Effector memory CD8-positive, alpha-beta T cell (primary cell): ENCODE measurements at regions not wholly inside any gene's neighbourhood (a gene's known extent, or its start where the extent isn't known, plus 50 kb on each side); places are given as distances from the start of the nearest gene placed in this dataset.
"Not testable (repeated sequence)": the region's sequence is repeated elsewhere in the genome, so short reads cannot be mapped to it uniquely, and the experiment has no call there.

Source experiments
- ATAC-seq: fragments of 150-1000 bp; cut with Tn5 transposase; replicated peaks from 2 replicates; pipeline ENCODE4 v1.10.0; 2021; ENCODE audit warnings: mild to moderate bottlenecking, moderate library complexity
- DNase-seq, 3 experiments: peaks; one replicate each; pipeline ENCODE4 v3.0.0; 2021
- H3K27ac Mint-ChIP-seq, 2 donors: one replicate each; pipeline ENCODE4 v1.8.0; 2022; ENCODE audit warnings: mild to moderate bottlenecking in 2 of 2, mixed read lengths in 2 of 2, moderate library complexity in 2 of 2
- H3K27me3 Mint-ChIP-seq, 2 donors: one replicate each; pipeline ENCODE4 v1.8.0; 2022; ENCODE audit warnings: mixed read lengths in 2 of 2
- H3K36me3 Mint-ChIP-seq: one replicate; pipeline ENCODE4 v1.8.0; 2022; ENCODE audit warnings: mild to moderate bottlenecking, moderate library complexity, mixed read lengths; ENCODE audit not compliant: insufficient read depth
- H3K4me1 Mint-ChIP-seq, 2 donors: one replicate each; pipeline ENCODE4 v1.8.0; 2022; ENCODE audit warnings: low read depth in 2 of 2, mixed read lengths in 2 of 2
- H3K4me3 Mint-ChIP-seq, 2 donors: one replicate each; pipeline ENCODE4 v1.8.0; 2022; ENCODE audit warnings: mild to moderate bottlenecking in 2 of 2, mixed read lengths in 2 of 2, moderate library complexity in 2 of 2
- H3K9me3 Mint-ChIP-seq, 2 donors: one replicate each; pipeline ENCODE4 v1.8.0; 2022; ENCODE audit warnings: mixed read lengths in 2 of 2

GRCh38 chr11:44379141-44380008 lies 69.4 kb upstream of the ALX4 start:
- no peaks in the 10 kb centered on the region for H3K4me1 Mint-ChIP-seq
- H3K9me3 Mint-ChIP-seq, result no peaks in the 10 kb centered on the region
- H3K4me3 Mint-ChIP-seq, result no peak overlapping the region
- DNase-seq (no peak), ATAC-seq (no peak)
- no peak overlapping the region for H3K27ac Mint-ChIP-seq
- no peaks in the 10 kb centered on the region for H3K36me3 Mint-ChIP-seq
- H3K27me3 Mint-ChIP-seq, result peaks cover 28 to 67% of the 10 kb centered on the region in 2 donors

- no peak overlapping the region for H3K27ac Mint-ChIP-seq
- H3K4me3 Mint-ChIP-seq, result no peak overlapping the region
- DNase-seq (no peak), ATAC-seq (no peak)
- no peaks in the 10 kb centered on the region for H3K36me3 Mint-ChIP-seq
- peaks cover 33 to 70% of the 10 kb centered on the region in 2 donors for H3K27me3 Mint-ChIP-seq
- no peaks in the 10 kb centered on the region for H3K9me3 Mint-ChIP-seq
- H3K4me1 Mint-ChIP-seq, result no peaks in the 10 kb centered on the region
Measured at GRCh38 chr11:44380009-44380313, 70.0 kb upstream of the ALX4 start.

GRCh38 chr11:44380820-44381219 lies 70.9 kb upstream of the ALX4 start:
- H3K27me3 Mint-ChIP-seq, result peaks cover 40 to 77% of the 10 kb centered on the region in 2 donors
- H3K4me1 Mint-ChIP-seq, result no peaks in the 10 kb centered on the region

GRCh38 chr11:44381261-44381660 lies 71.3 kb upstream of the ALX4 start:
- H3K4me3 Mint-ChIP-seq, result no peak overlapping the region
- no peaks in the 10 kb centered on the region for H3K9me3 Mint-ChIP-seq
- DNase-seq, result no peak
- no peak overlapping the region for H3K27ac Mint-ChIP-seq
- H3K36me3 Mint-ChIP-seq, result no peaks in the 10 kb centered on the region
- ATAC-seq, result no peak
- H3K27me3 Mint-ChIP-seq, result peaks cover 36 to 73% of the 10 kb centered on the region in 2 donors
- H3K4me1 Mint-ChIP-seq, result no peaks in the 10 kb centered on the region

More at GRCh38 chr11:44380820-44381219, 70.9 kb upstream of the ALX4 start:
- no peak for DNase-seq
- Mint-ChIP-seq H3K27ac (no peak overlapping the region), H3K9me3 (no peaks in the 10 kb centered on the region), H3K36me3 (no peaks in the 10 kb centered on the region), H3K4me3 (no peak overlapping the region)
- ATAC-seq, result no peak

- Mint-ChIP-seq H3K4me3 (no peak overlapping the region), H3K27me3 (peaks cover 39 to 72% of the 10 kb centered on the region in 2 donors), H3K36me3 (no peaks in the 10 kb centered on the region), H3K27ac (peak overlapping the region in 1 of 2 donors; percentile 5), H3K4me1 (no peaks in the 10 kb centered on the region), H3K9me3 (no peaks in the 10 kb centered on the region)
- ATAC-seq (no peak), DNase-seq (no peak)
Measured at GRCh38 chr11:44382118-44382517, 72.2 kb upstream of the ALX4 start.

GRCh38 chr11:44382656-44383240 lies 72.8 kb upstream of the ALX4 start:
- Mint-ChIP-seq H3K36me3 (no peaks in the 10 kb centered on the region), H3K4me1 (no peaks in the 10 kb centered on the region), H3K4me3 (no peak overlapping the region), H3K27ac (peak overlapping the region in 1 of 2 donors; percentile 5), H3K27me3 (peaks cover 45 to 77% of the 10 kb centered on the region in 2 donors), H3K9me3 (no peaks in the 10 kb centered on the region)
- no peak for ATAC-seq
- no peak for DNase-seq

GRCh38 chr11:44383246-44383645 lies 73.3 kb upstream of the ALX4 start:
- ATAC-seq, result no peak
- Mint-ChIP-seq H3K4me3 (no peak overlapping the region), H3K9me3 (no peaks in the 10 kb centered on the region), H3K27ac (no peak overlapping the region), H3K4me1 (no peaks in the 10 kb centered on the region), H3K36me3 (no peaks in the 10 kb centered on the region), H3K27me3 (peaks cover 46 to 82% of the 10 kb centered on the region in 2 donors)
- DNase-seq, result no peak

- Mint-ChIP-seq H3K27me3 (peaks cover 40 to 64% of the 10 kb centered on the region in 2 donors), H3K9me3 (no peaks in the 10 kb centered on the region), H3K4me1 (peaks cover 0 to 4% of the 10 kb centered on the region in 2 donors), H3K27ac (no peak overlapping the region), H3K4me3 (no peak overlapping the region), H3K36me3 (no peaks in the 10 kb centered on the region)
- no peak for DNase-seq
- no peak for ATAC-seq
Measured at GRCh38 chr11:44387415-44387814, 77.5 kb upstream of the ALX4 start.

- H3K4me1 Mint-ChIP-seq, result peaks cover 0 to 4% of the 10 kb centered on the region in 2 donors
- DNase-seq (no peak), ATAC-seq (no peak)
- no peak overlapping the region for H3K27ac Mint-ChIP-seq
- H3K4me3 Mint-ChIP-seq, result no peak overlapping the region
- H3K27me3 Mint-ChIP-seq, result peaks cover 40 to 64% of the 10 kb centered on the region in 2 donors
- H3K9me3 Mint-ChIP-seq, result no peaks in the 10 kb centered on the region
- no peaks in the 10 kb centered on the region for H3K36me3 Mint-ChIP-seq
Measured at GRCh38 chr11:44387825-44388224, 77.9 kb upstream of the ALX4 start.

- Mint-ChIP-seq H3K4me1 (peaks cover 0 to 4% of the 10 kb centered on the region in 2 donors), H3K27me3 (peaks cover 51 to 66% of the 10 kb centered on the region in 2 donors), H3K36me3 (no peaks in the 10 kb centered on the region), H3K27ac (no peak overlapping the region), H3K4me3 (no peak overlapping the region), H3K9me3 (no peaks in the 10 kb centered on the region)
- no peak for ATAC-seq
- no peak for DNase-seq
Measured at GRCh38 chr11:44388828-44389657, 79.1 kb upstream of the ALX4 start.

GRCh38 chr11:44389963-44390605 lies 80.1 kb upstream of the ALX4 start:
- H3K36me3 Mint-ChIP-seq, result no peaks in the 10 kb centered on the region
- ATAC-seq, result no peak
- no peak overlapping the region for H3K27ac Mint-ChIP-seq
- no peaks in the 10 kb centered on the region for H3K9me3 Mint-ChIP-seq
- DNase-seq, result no peak
- peaks cover 0 to 4% of the 10 kb centered on the region in 2 donors for H3K4me1 Mint-ChIP-seq
- H3K4me3 Mint-ChIP-seq, result no peak overlapping the region
- peaks cover 56 to 72% of the 10 kb centered on the region in 2 donors for H3K27me3 Mint-ChIP-seq

- not testable (repeated sequence) for H3K4me1 Mint-ChIP-seq, H3K9me3 Mint-ChIP-seq, H3K36me3 Mint-ChIP-seq, ATAC-seq, H3K27ac Mint-ChIP-seq, DNase-seq, H3K4me3 Mint-ChIP-seq
- H3K27me3 Mint-ChIP-seq, result peaks cover 55 to 73% of the 10 kb centered on the region in 2 donors
Measured at GRCh38 chr11:44391004-44391403, 81.1 kb upstream of the ALX4 start.

- not testable (repeated sequence) for H3K36me3 Mint-ChIP-seq, H3K4me3 Mint-ChIP-seq, H3K27ac Mint-ChIP-seq, DNase-seq, H3K4me1 Mint-ChIP-seq, H3K9me3 Mint-ChIP-seq, ATAC-seq
- peaks cover 38 to 64% of the 10 kb centered on the region in 2 donors for H3K27me3 Mint-ChIP-seq
Measured at GRCh38 chr11:44396746-44397145, 86.8 kb upstream of the ALX4 start.
